H9 (cell line): ENCODE measurements at regions not wholly inside any gene's neighbourhood (a gene's known extent, or its start where the extent isn't known, plus 50 kb on each side); places are given as distances from the start of the nearest gene placed in this dataset.

Experiments
- DNase-seq: peaks from one replicate; pipeline ENCODE4 v3.0.0-alpha.2; 2017
- H2AFZ ChIP-seq: one replicate; pipeline ENCODE4 v1.6.1; 2013; ENCODE audit warnings: mild to moderate bottlenecking, low read length, control low read depth, moderate library complexity
- H2AK5ac ChIP-seq: 2 replicates; pipeline ENCODE4 v1.6.1; 2013; ENCODE audit warnings: low read length, control low read depth, mixed read lengths; ENCODE audit not compliant: insufficient read length
- H2BK120ac ChIP-seq: one replicate; pipeline ENCODE4 v1.6.1; 2013; ENCODE audit warnings: low read depth, mild to moderate bottlenecking, low read length, control low read depth, inconsistent platforms; ENCODE audit not compliant: poor library complexity, severe bottlenecking
- H2BK12ac ChIP-seq: 2 replicates; pipeline ENCODE4 v1.6.1; 2013; ENCODE audit warnings: low read length, control low read depth, mixed read lengths, low read depth; ENCODE audit not compliant: insufficient read length
- H2BK15ac ChIP-seq: 2 replicates; pipeline ENCODE4 v1.6.1; 2013; ENCODE audit warnings: low read depth, low read length, control low read depth
- H2BK20ac ChIP-seq: one replicate; pipeline ENCODE4 v1.6.1; 2013; ENCODE audit warnings: low read depth, mild to moderate bottlenecking, low read length, control low read depth, inconsistent platforms; ENCODE audit not compliant: poor library complexity, severe bottlenecking
- H2BK5ac ChIP-seq: 2 replicates; pipeline ENCODE4 v1.6.1; 2013; ENCODE audit warnings: low read length, control low read depth, mixed read lengths; ENCODE audit not compliant: insufficient read length
- H3K14ac ChIP-seq: 2 replicates; pipeline ENCODE4 v1.6.1; 2013; ENCODE audit warnings: low read length, control low read depth; ENCODE audit not compliant: insufficient read depth
- H3K18ac ChIP-seq: 2 replicates; pipeline ENCODE4 v1.6.1; 2013; ENCODE audit warnings: low read depth, mild to moderate bottlenecking, mixed read lengths, low read length, control low read depth; ENCODE audit not compliant: insufficient read length
- H3K23ac ChIP-seq: 2 replicates; pipeline ENCODE4 v1.6.1; 2013; ENCODE audit warnings: low read length, control low read depth, mixed read lengths, low read depth; ENCODE audit not compliant: insufficient read length
- H3K23me2 ChIP-seq: 2 replicates; pipeline ENCODE4 v1.6.1; 2013; ENCODE audit warnings: low read depth, mild to moderate bottlenecking, mixed read lengths, low read length, control low read depth; ENCODE audit not compliant: insufficient read length, poor library complexity, severe bottlenecking
- H3K27ac ChIP-seq: 2 replicates; pipeline ENCODE4 v1.5.1; 2013; ENCODE audit warnings: low read length, control low read depth, mixed read lengths, low read depth; ENCODE audit not compliant: insufficient read length
- H3K27me3 ChIP-seq: 2 replicates; pipeline ENCODE4 v1.6.1; 2013; ENCODE audit warnings: low read length, control low read depth, inconsistent platforms; ENCODE audit not compliant: insufficient read depth
- H3K4ac ChIP-seq: 2 replicates; pipeline ENCODE4 v1.6.1; 2013; ENCODE audit warnings: low read depth, mild to moderate bottlenecking, control low read depth, inconsistent platforms, low read length, moderate library complexity
- H3K4me1 ChIP-seq: 2 replicates; pipeline ENCODE4 v1.6.1; 2013; ENCODE audit warnings: low read length, control low read depth, inconsistent platforms; ENCODE audit not compliant: insufficient read depth
- H3K4me2 ChIP-seq: 2 replicates; pipeline ENCODE4 v1.6.1; 2013; ENCODE audit warnings: low read length, control low read depth, mixed read lengths; ENCODE audit not compliant: insufficient read length, insufficient read depth
- H3K56ac ChIP-seq: 2 replicates; pipeline ENCODE4 v1.6.1; 2013; ENCODE audit warnings: low read depth, mild to moderate bottlenecking, mixed read lengths, low read length, control low read depth; ENCODE audit not compliant: insufficient read length
- H3K79me1 ChIP-seq: 2 replicates; pipeline ENCODE4 v1.6.1; 2013; ENCODE audit warnings: low read depth, mild to moderate bottlenecking, moderate library complexity, low read length, control low read depth, inconsistent platforms; ENCODE audit not compliant: insufficient read depth, poor library complexity, severe bottlenecking
- H3K79me2 ChIP-seq: 2 replicates; pipeline ENCODE4 v1.6.1; 2013; ENCODE audit warnings: low read length, control low read depth, inconsistent platforms; ENCODE audit not compliant: insufficient read depth
- H3K9ac ChIP-seq: 2 replicates; pipeline ENCODE4 v1.6.1; 2013; ENCODE audit warnings: low read length, control low read depth, mixed read lengths; ENCODE audit not compliant: insufficient read length; ENCODE audit errors: extremely low read depth
- H3K9me3 ChIP-seq: one replicate; pipeline ENCODE4 v1.6.1; 2013; ENCODE audit warnings: low read depth, low read length, inconsistent platforms; ENCODE audit not compliant: control insufficient read depth
- H3T11ph ChIP-seq: one replicate; pipeline ENCODE4 v1.6.1; 2013; ENCODE audit warnings: mild to moderate bottlenecking, low read length, control low read depth, inconsistent platforms
- H4K20me1 ChIP-seq: one replicate; pipeline ENCODE4 v1.6.1; 2013; ENCODE audit not compliant: control insufficient read depth, insufficient read length, insufficient read depth
- H4K5ac ChIP-seq: 2 replicates; pipeline ENCODE4 v1.6.1; 2013; ENCODE audit warnings: low read depth, mild to moderate bottlenecking, mixed read lengths, low read length, control low read depth; ENCODE audit not compliant: insufficient read length
- H4K8ac ChIP-seq: replicated peaks from 2 replicates; pipeline ENCODE4 v1.6.1; 2013; ENCODE audit warnings: low read length, control low read depth, mixed read lengths, low read depth; ENCODE audit not compliant: insufficient read length
- H4K91ac ChIP-seq: 2 replicates; pipeline ENCODE4 v1.6.1; 2013; ENCODE audit warnings: low read depth, mild to moderate bottlenecking, moderate library complexity, mixed read lengths, low read length, control low read depth; ENCODE audit not compliant: insufficient read length
- H3K27ac Mint-ChIP-seq, 3 experiments: 2 replicates in 2 of 3; 3 replicates in 1 of 3; pipeline ENCODE4 v1.8.0; 2020 to 2021; ENCODE audit warnings: mixed read lengths in 3 of 3, mild to moderate bottlenecking in 1 of 3, moderate library complexity in 1 of 3
- H3K27me3 Mint-ChIP-seq: 2 replicates; pipeline ENCODE4 v1.8.0; 2021; ENCODE audit warnings: low read depth, mild to moderate bottlenecking, moderate library complexity, mixed read lengths
- H3K36me3 Mint-ChIP-seq, 3 experiments: 2 replicates in 2 of 3; 3 replicates in 1 of 3; pipeline ENCODE4 v1.8.0; 2020 to 2021; ENCODE audit warnings: low read depth in 3 of 3, mixed read lengths in 3 of 3; ENCODE audit not compliant: insufficient read depth in 1 of 3
- H3K4me1 Mint-ChIP-seq, 2 experiments: 2 replicates each; pipeline ENCODE4 v1.8.0; 2020; ENCODE audit warnings: mixed read lengths in 2 of 2
- H3K4me3 Mint-ChIP-seq, 2 experiments: 2 replicates in 1 of 2; 3 replicates in 1 of 2; pipeline ENCODE4 v1.8.0; 2020 to 2021; ENCODE audit warnings: mild to moderate bottlenecking in 2 of 2, mixed read lengths in 2 of 2, moderate library complexity in 1 of 2
- H3K9me3 Mint-ChIP-seq, 2 experiments: 2 replicates in 1 of 2; 3 replicates in 1 of 2; pipeline ENCODE4 v1.8.0; 2020; ENCODE audit warnings: mild to moderate bottlenecking in 2 of 2, mixed read lengths in 2 of 2, moderate library complexity in 1 of 2
- WGBS: extraction: QIAGEN DNeasy Blood & Tissue Kit; methylation state at CpG from one replicate; pipeline ENCODE4 v1.1.7; 2013; ENCODE audit warnings: missing lambda C conversion rate, low lambda C conversion rate, mixed read lengths; ENCODE audit not compliant: insufficient read length; ENCODE audit errors: extremely low coverage; 5-methylcytosine and 5-hydroxymethylcytosine counted together
- TF ChIP-seq, protein P1 (sequence below): fragments of 200-600 bp; sonication (generic); conservative IDR thresholded peaks from 3 replicates; pipeline ENCODE4 v1.8.0; 2021; ENCODE audit warnings: antibody characterized with exemption, mild to moderate bottlenecking

DNA sequence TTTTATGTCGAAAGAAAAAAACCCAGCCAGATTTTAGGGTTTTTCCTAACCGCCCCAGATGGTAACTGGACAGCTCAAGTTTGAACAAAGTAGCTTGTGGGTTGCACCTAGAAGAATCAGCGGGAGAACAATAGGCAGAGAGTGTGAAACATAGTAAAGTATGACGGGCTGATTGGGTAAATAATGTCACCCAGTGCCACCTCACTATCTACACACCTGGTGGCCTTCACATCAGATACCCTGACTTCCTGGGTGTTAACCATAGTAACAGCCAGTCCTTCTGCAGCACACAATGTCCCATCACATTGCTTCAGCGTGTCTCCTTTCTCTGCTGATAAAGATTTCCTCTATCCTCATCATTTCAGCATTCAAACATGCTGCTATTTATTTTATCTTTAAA lies 159.1 kb upstream of the HS3ST1 start:
- Mint-ChIP-seq H3K27me3 (no peaks in the 10 kb centered on the region), H3K36me3 (peaks cover 5 to 12% (median 7%) of the 10 kb centered on the region in 3 experiments; a peak in 6 of 7 replicates), H3K4me3 (no peak overlapping the region), H3K4me1 (peaks cover 1 to 2% of the 10 kb centered on the region in 2 experiments; a peak in 2 of 4 replicates), H3K27ac (no peak overlapping the region), H3K9me3 (peaks cover 12 to 14% of the 10 kb centered on the region in 2 experiments)
- no CpG with 5 or more reads among the region's 5 CpGs for WGBS
- no peak overlapping the region for H4K8ac ChIP-seq
- H4K91ac ChIP-seq: no peak overlapping the region
- no peak overlapping the region for H3K27ac ChIP-seq
- no peak overlapping the region for H2BK15ac ChIP-seq
- TF ChIP-seq, protein P1, sequence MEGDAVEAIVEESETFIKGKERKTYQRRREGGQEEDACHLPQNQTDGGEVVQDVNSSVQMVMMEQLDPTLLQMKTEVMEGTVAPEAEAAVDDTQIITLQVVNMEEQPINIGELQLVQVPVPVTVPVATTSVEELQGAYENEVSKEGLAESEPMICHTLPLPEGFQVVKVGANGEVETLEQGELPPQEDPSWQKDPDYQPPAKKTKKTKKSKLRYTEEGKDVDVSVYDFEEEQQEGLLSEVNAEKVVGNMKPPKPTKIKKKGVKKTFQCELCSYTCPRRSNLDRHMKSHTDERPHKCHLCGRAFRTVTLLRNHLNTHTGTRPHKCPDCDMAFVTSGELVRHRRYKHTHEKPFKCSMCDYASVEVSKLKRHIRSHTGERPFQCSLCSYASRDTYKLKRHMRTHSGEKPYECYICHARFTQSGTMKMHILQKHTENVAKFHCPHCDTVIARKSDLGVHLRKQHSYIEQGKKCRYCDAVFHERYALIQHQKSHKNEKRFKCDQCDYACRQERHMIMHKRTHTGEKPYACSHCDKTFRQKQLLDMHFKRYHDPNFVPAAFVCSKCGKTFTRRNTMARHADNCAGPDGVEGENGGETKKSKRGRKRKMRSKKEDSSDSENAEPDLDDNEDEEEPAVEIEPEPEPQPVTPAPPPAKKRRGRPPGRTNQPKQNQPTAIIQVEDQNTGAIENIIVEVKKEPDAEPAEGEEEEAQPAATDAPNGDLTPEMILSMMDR: no peak
- H4K5ac ChIP-seq: no peak overlapping the region
- no peak overlapping the region for H3K18ac ChIP-seq
- 0 out of 2 replicates have a peak, but pooled peaks cover 2% of the 10 kb centered on the region for H3K27me3 ChIP-seq
- H4K20me1 ChIP-seq: no peaks in the 10 kb centered on the region
- H2BK120ac ChIP-seq: no peak overlapping the region
- no peak overlapping the region for H3K4ac ChIP-seq
- H3T11ph ChIP-seq: no peak overlapping the region
- no peak overlapping the region for H3K14ac ChIP-seq
- no peaks in the 10 kb centered on the region for H3K79me1 ChIP-seq
- DNase-seq: no peak
- no peak overlapping the region for H2AK5ac ChIP-seq
- H3K9me3 ChIP-seq: no peaks in the 10 kb centered on the region
- H2BK20ac ChIP-seq: no peak overlapping the region
- H3K4me1 ChIP-seq: no peaks in the 10 kb centered on the region; the same call in 1 of the 2 replicates
- no peak overlapping the region for H2AFZ ChIP-seq
- H3K9ac ChIP-seq: no peak overlapping the region
- H3K23ac ChIP-seq: no peak overlapping the region
- no peak overlapping the region for H3K4me2 ChIP-seq
- H3K79me2 ChIP-seq: no peaks in the 10 kb centered on the region
- H2BK5ac ChIP-seq: no peak overlapping the region
- H3K56ac ChIP-seq: no peak overlapping the region
- H3K23me2 ChIP-seq: no peaks in the 10 kb centered on the region
- no peak overlapping the region for H2BK12ac ChIP-seq
